ENCODE measurements at regions not wholly inside any gene's neighbourhood (a gene's known extent, or its start where the extent isn't known, plus 50 kb on each side); places are given as distances from the start of the nearest gene placed in this dataset.

GRCh38 chr9:30913331-30913730, 1471.1 kb upstream of the ACO1 start:
- TF ChIP-seq CTCF (IDR thresholded peaks at IDR 0.05) (no peak), TCF7L2 (IDR thresholded peaks at IDR 0.05; ENCODE audit: low read depth, low read length) (no peak), POLR2AphosphoS5 (IDR thresholded peaks at IDR 0.05; ENCODE audit: low read depth, low read length) (no peak), REST (IDR thresholded peaks at IDR 0.05; ENCODE audit: insufficient read depth in 1 of 2, low read depth in 2 of 2, low read length in 1 of 2) (no peak)
